OCI-LY7 (cell line): ENCODE measurements at regions not wholly inside any gene's neighbourhood (a gene's known extent, or its start where the extent isn't known, plus 50 kb on each side); places are given as distances from the start of the nearest gene placed in this dataset.

ENCODE experiments used
- BruUV-seq: library from RNA; stranded (reverse); fragments of 400-500 nt; replicated peaks from 2 replicates; lab custom pipeline; 2021; lab: Mats Ljungman, UMichigan
- CTCF ChIA-PET: fragments of 300-600 bp; sonication (Branson Sonifier 250); formaldehyde crosslinking; loops from one replicate; lab custom pipeline; 2022; ENCODE audit warnings: antibody characterized with exemption; ENCODE audit not compliant: unreplicated experiment; lab: Charles Lee
- POLR2A ChIA-PET: fragments of 300-600 bp; sonication (Branson Sonifier 250); formaldehyde crosslinking; loops from one replicate; lab custom pipeline; 2022; ENCODE audit warnings: antibody characterized with exemption; lab: Charles Lee
- DNase-seq: peaks from one replicate; pipeline ENCODE4 v3.0.0-alpha.2; 2015; ENCODE audit warnings: low spot score
- H2AFZ ChIP-seq: fragments of 200-600 bp; sonication (generic), shearing (Covaris generic); 2 replicates; pipeline ENCODE4 v1.6.1; 2014; ENCODE audit warnings: mild to moderate bottlenecking, antibody characterized with exemption, low read length, moderate library complexity
- H3K27ac ChIP-seq: fragments of 200-600 bp; sonication (generic); 2 replicates; pipeline ENCODE4 v1.5.1; 2014; ENCODE audit warnings: mixed run types, low read depth, mild to moderate bottlenecking, moderate library complexity, low read length, inconsistent platforms; ENCODE audit not compliant: poor library complexity, severe bottlenecking
- H3K36me3 ChIP-seq: fragments of 200-600 bp; sonication (generic); 2 replicates; pipeline ENCODE4 v1.6.1; 2014; ENCODE audit warnings: mild to moderate bottlenecking, antibody characterized with exemption, low read length, moderate library complexity, mixed read lengths; ENCODE audit not compliant: insufficient read depth
- H3K4me1 ChIP-seq: fragments of 200-600 bp; sonication (generic); 2 replicates; pipeline ENCODE4 v1.5.1; 2014; ENCODE audit warnings: mild to moderate bottlenecking, low read length; ENCODE audit not compliant: insufficient read depth, poor library complexity, severe bottlenecking
- H3K4me2 ChIP-seq: fragments of 200-600 bp; sonication (generic); 2 replicates; pipeline ENCODE4 v1.6.1; 2014; ENCODE audit warnings: mild to moderate bottlenecking, low read length
- H3K4me3 ChIP-seq: fragments of 200-600 bp; sonication (generic); 2 replicates; pipeline ENCODE4 v1.5.1; 2014; ENCODE audit warnings: mild to moderate bottlenecking, low read depth, low read length; ENCODE audit not compliant: poor library complexity, severe bottlenecking
- H3K79me2 ChIP-seq: fragments of 200-600 bp; sonication (generic); 2 replicates; pipeline ENCODE4 v1.6.1; 2016; ENCODE audit warnings: low read depth, mild to moderate bottlenecking, low read length, moderate library complexity, mixed read lengths; ENCODE audit not compliant: insufficient read depth
- H3K9me2 ChIP-seq: fragments of 200-600 bp; sonication (generic); 2 replicates; pipeline ENCODE4 v1.6.1; 2016; ENCODE audit warnings: mild to moderate bottlenecking, low read length, mixed read lengths; ENCODE audit not compliant: insufficient read depth
- H3K9me3 ChIP-seq: fragments of 200-600 bp; sonication (generic); 2 replicates; pipeline ENCODE4 v1.6.1; 2014; ENCODE audit warnings: mild to moderate bottlenecking, mixed run types, low read length, mixed read lengths
- H4K20me1 ChIP-seq: fragments of 200-600 bp; sonication (generic); 2 replicates; pipeline ENCODE4 v1.6.1; 2014; ENCODE audit warnings: mild to moderate bottlenecking, antibody characterized with exemption, low read length, moderate library complexity, mixed read lengths; ENCODE audit not compliant: insufficient read depth
- CTCF ChIP-seq: fragments of 200-600 bp; sonication (generic); conservative IDR thresholded peaks from 2 replicates; pipeline ENCODE4 v1.5.1; 2014; ENCODE audit warnings: mild to moderate bottlenecking, antibody characterized with exemption, low read length, moderate library complexity, mixed read lengths
- EZH2phosphoT487 ChIP-seq: fragments of 200-600 bp; sonication (generic); IDR thresholded peaks from 2 replicates; pipeline ENCODE4 v1.6.1; 2018; ENCODE audit warnings: low read depth, borderline replicate concordance, mild to moderate bottlenecking, mixed run types, antibody characterized with exemption, low read length, moderate library complexity, mixed read lengths
- intact Hi-C: fragments of 100-400 bp; cut with micrococcal nuclease; formaldehyde crosslinking; loops from one replicate; pipeline ENCODE4 v1.10.0; 2022; ENCODE audit not compliant: unreplicated experiment

- Histone ChIP-seq H2AFZ (no peak overlapping the region), H3K4me3 (no peak overlapping the region), H3K79me2 (no peaks in the 10 kb centered on the region), H3K9me3 (no peaks in the 10 kb centered on the region), H4K20me1 (no peaks in the 10 kb centered on the region), H3K9me2 (no peaks in the 10 kb centered on the region), H3K4me1 (no peaks in the 10 kb centered on the region), H3K36me3 (no peaks in the 10 kb centered on the region), H3K27ac (no peak overlapping the region), H3K4me2 (no peak overlapping the region)
- no peak for TF ChIP-seq CTCF
- TF ChIP-seq EZH2phosphoT487 = no peak
- ChIA-PET CTCF (no interaction called here), POLR2A (interaction anchor here (0.6 to 0.7 kb wide), 5 partner anchors 40 to 1805 kb away, joined by 3 to 5 read pairs (median 4); no protein-coding TSS in a partner anchor)
- BruUV-seq = no TSS peak
- no peak for DNase-seq
- intact Hi-C loops = no loop called here
Observed at GRCh38 chr6:121520337-121521163, 85.1 kb downstream of the GJA1 start.

- H3K4me1 ChIP-seq = no peaks in the 10 kb centered on the region
- intact Hi-C loops = no loop called here
- H3K4me3 ChIP-seq = no peak overlapping the region
- no peak overlapping the region for H2AFZ ChIP-seq
- no peak for DNase-seq
- H4K20me1 ChIP-seq = no peaks in the 10 kb centered on the region
- H3K4me2 ChIP-seq = no peak overlapping the region
- POLR2A ChIA-PET = interaction anchor here (0.6 to 0.7 kb wide), 5 partner anchors 114 to 1806 kb away, joined by 3 to 5 read pairs (median 4); no protein-coding TSS in a partner anchor
- no peaks in the 10 kb centered on the region for H3K36me3 ChIP-seq
- no TSS peak for BruUV-seq
- no peaks in the 10 kb centered on the region for H3K9me3 ChIP-seq
- no peaks in the 10 kb centered on the region for H3K9me2 ChIP-seq
- no peaks in the 10 kb centered on the region for H3K79me2 ChIP-seq
- no peak overlapping the region for H3K27ac ChIP-seq
- TF ChIP-seq CTCF = no peak
- TF ChIP-seq EZH2phosphoT487 = no peak
- CTCF ChIA-PET = no interaction called here
Observed at GRCh38 chr6:121521164-121521555, 85.7 kb downstream of the GJA1 start.

- ChIA-PET POLR2A (interaction anchor here (1.3 kb wide), 1 partner anchor 9 kb away, joined by 5 read pairs; no protein-coding TSS in a partner anchor), CTCF (no interaction called here)
- TF ChIP-seq EZH2phosphoT487 (no peak), CTCF (no peak)
- H3K36me3 ChIP-seq = no peaks in the 10 kb centered on the region
- no peaks in the 10 kb centered on the region for H3K9me3 ChIP-seq
- H3K27ac ChIP-seq = no peak overlapping the region
- no peak overlapping the region for H3K4me2 ChIP-seq
- no peaks in the 10 kb centered on the region for H3K9me2 ChIP-seq
- no peaks in the 10 kb centered on the region for H3K4me1 ChIP-seq
- H4K20me1 ChIP-seq = no peaks in the 10 kb centered on the region
- intact Hi-C loops = no loop called here
- no peak overlapping the region for H2AFZ ChIP-seq
- no peak overlapping the region for H3K4me3 ChIP-seq
- no peak for DNase-seq
- no peaks in the 10 kb centered on the region for H3K79me2 ChIP-seq
- no TSS peak for BruUV-seq
Observed at GRCh38 chr6:121522265-121522664, 86.8 kb downstream of the GJA1 start.
